ENCODE measurements at regions not wholly inside any gene's neighbourhood (a gene's known extent, or its start where the extent isn't known, plus 50 kb on each side); places are given as distances from the start of the nearest gene placed in this dataset.

- Histone ChIP-seq H3K4ac (ENCODE audit: low read depth, low read length) (no peak overlapping the region), H3K23ac (ENCODE audit: low read depth, low read length) (no peak overlapping the region), H3K9me1 (ENCODE audit: insufficient read depth, low read length) (no peaks in the 10 kb centered on the region), H2AK5ac (ENCODE audit: low read depth, low read length) (no peak overlapping the region), H3K9ac (ENCODE audit: low read depth, low read length) (no peak overlapping the region), H2AFZ (replicated peaks; ENCODE audit: low read length, poor library complexity) (no peak overlapping the region), H3K14ac (replicated peaks; ENCODE audit: low read depth, low read length) (no peak overlapping the region), H4K91ac (ENCODE audit: insufficient read depth, low read depth, low read length) (no peak overlapping the region), H3K4me3 (ENCODE audit: insufficient read depth, low read depth, low read length) (no peak overlapping the region), H2BK20ac (ENCODE audit: low read depth, low read length) (no peak overlapping the region), H3K56ac (ENCODE audit: extremely low read depth, insufficient read depth, low read length) (no peak overlapping the region), H2AK9ac (replicated peaks; ENCODE audit: low read depth, low read length, poor library complexity) (no peak overlapping the region), H2BK5ac (ENCODE audit: low read depth, low read length, poor library complexity, severe bottlenecking) (no peak overlapping the region), H3K79me1 (ENCODE audit: low read depth in 1 of 2, low read length in 2 of 2) (no peaks in the 10 kb centered on the region), H2BK120ac (ENCODE audit: low read depth, low read length) (no peak overlapping the region), H3K27ac (ENCODE audit: insufficient read depth, low read length) (no peak overlapping the region), H2BK15ac (ENCODE audit: low read depth, low read length) (no peak overlapping the region), H3K36me3 (ENCODE audit: control insufficient read depth, insufficient read depth, low read length) (no peaks in the 10 kb centered on the region), H3K9me3 (ENCODE audit: control insufficient read depth, insufficient read depth, low read length) (no peaks in the 10 kb centered on the region), H3K4me2 (ENCODE audit: low read depth, low read length) (no peak overlapping the region), H4K5ac (ENCODE audit: low read depth, low read length) (no peak overlapping the region), H4K8ac (ENCODE audit: low read depth in 2 of 2, low read length in 2 of 2) (no peak overlapping the region), H4K20me1 (ENCODE audit: insufficient read depth, low read length) (no peaks in the 10 kb centered on the region), H3K4me1 (ENCODE audit: control insufficient read depth, insufficient read depth, low read length) (no peaks in the 10 kb centered on the region), H3K27me3 (ENCODE audit: control insufficient read depth, insufficient read depth, low read length) (no peaks in the 10 kb centered on the region), H3K18ac (ENCODE audit: low read depth, low read length) (no peak overlapping the region)
- TF ChIP-seq RCOR1 (IDR thresholded peaks at IDR 0.05; ENCODE audit: insufficient replicate concordance, low read length), result no peak
- dilution Hi-C loops (cut with HindIII; ENCODE audit: low sequenced_read_pairs, unreplicated experiment) (no loop called here), intact Hi-C loops (cut with micrococcal nuclease) (no loop called here), in situ Hi-C loops (cut with MboI; ENCODE audit: low sequenced_read_pairs) (no loop called here)
- 0% methylated on average over 2 of the region's 5 CpGs; no CpG with 5 or more reads in 1 of the 2 experiments for WGBS, 2 experiments (ENCODE audit: extremely low coverage in 2 of 2, insufficient read length in 1 of 2)
- ChIA-PET CTCF (no interaction called here), POLR2A (ENCODE audit: unreplicated experiment) (no interaction called here)
- no peak for ATAC-seq (ENCODE audit: low read depth)
- no peak for DNase-seq
- BruUV-seq (replicated peaks), result no TSS peak
These were observed 190.8 kb downstream of the ATP23 start for GRCh38 chr12:58131986-58132755.
